ENCODE measurements at regions not wholly inside any gene's neighbourhood (a gene's known extent, or its start where the extent isn't known, plus 50 kb on each side); places are given as distances from the start of the nearest gene placed in this dataset.

- WGBS: 91% methylated on average over 2 of the region's 2 CpGs
- Histone ChIP-seq H3K9me3 (no peaks in the 10 kb centered on the region), H3K4me3 (no peak overlapping the region), H3K36me3 (no peaks in the 10 kb centered on the region), H3K27ac (replicated peaks in 1 of 4) (no peak overlapping the region), H3K27me3 (no peaks in the 10 kb centered on the region), H3K4me1 (no peaks in the 10 kb centered on the region)
- intact Hi-C loops (cut with DNase I): no loop called here
- no peak for TF ChIP-seq CTCF (IDR thresholded peaks at IDR 0.05)
- DNase-seq (ENCODE audit: extremely low spot score): no peak
Measured at GRCh38 chr5:86875539-86875938, 257.8 kb downstream of the COX7C start.

GRCh38 chr5:86878250-86878649 lies 260.5 kb downstream of the COX7C start:
- no peak for TF ChIP-seq EP300 (IDR thresholded peaks at IDR 0.05)
- no peak for TF ChIP-seq CTCF (IDR thresholded peaks at IDR 0.05)
- TF ChIP-seq POLR2A (IDR thresholded peaks at IDR 0.05; ENCODE audit: low read depth): no peak
- TF ChIP-seq POLR2AphosphoS5 (IDR thresholded peaks at IDR 0.05): no peak

GRCh38 chr5:86879086-86879485 lies 261.3 kb downstream of the COX7C start:
- no peaks in the 10 kb centered on the region for H3K9me3 ChIP-seq
- no peak for TF ChIP-seq CTCF (IDR thresholded peaks at IDR 0.05)
- TF ChIP-seq EP300 (IDR thresholded peaks at IDR 0.05): no peak
- no peak for TF ChIP-seq POLR2AphosphoS5 (IDR thresholded peaks at IDR 0.05)
- no peak for TF ChIP-seq POLR2A (IDR thresholded peaks at IDR 0.05; ENCODE audit: low read depth)
- no peaks in the 10 kb centered on the region for H3K36me3 ChIP-seq
- intact Hi-C loops (cut with DNase I): no loop called here
- no peaks in the 10 kb centered on the region for H3K27me3 ChIP-seq
- H3K4me1 ChIP-seq: no peaks in the 10 kb centered on the region
- H3K4me3 ChIP-seq: no peak overlapping the region
- DNase-seq (ENCODE audit: extremely low spot score): no peak
- H3K27ac ChIP-seq (replicated peaks in 1 of 4): no peak overlapping the region

More at GRCh38 chr5:86878250-86878649, 260.5 kb downstream of the COX7C start:
- H3K4me3 ChIP-seq: no peak overlapping the region
- H3K9me3 ChIP-seq: no peaks in the 10 kb centered on the region
- DNase-seq (ENCODE audit: extremely low spot score): no peak
- no peaks in the 10 kb centered on the region for H3K27me3 ChIP-seq
- H3K27ac ChIP-seq (replicated peaks in 1 of 4): no peak overlapping the region
- no peaks in the 10 kb centered on the region for H3K4me1 ChIP-seq
- H3K36me3 ChIP-seq: no peaks in the 10 kb centered on the region
- intact Hi-C loops (cut with DNase I): no loop called here

- no peaks in the 10 kb centered on the region for H3K9me3 ChIP-seq
- H3K27ac ChIP-seq (replicated peaks in 1 of 4): no peak overlapping the region
- no peaks in the 10 kb centered on the region for H3K4me1 ChIP-seq
- DNase-seq (ENCODE audit: extremely low spot score): no peak
- 63% methylated on average over 4 of the region's 4 CpGs for WGBS
- intact Hi-C loops (cut with DNase I): loop anchor here (10.0 kb wide), 1 partner anchor 134 kb away; no protein-coding TSS in a partner anchor
- TF ChIP-seq POLR2A (IDR thresholded peaks at IDR 0.05; ENCODE audit: low read depth) (no peak), CTCF (IDR thresholded peaks at IDR 0.05) (no peak), EP300 (IDR thresholded peaks at IDR 0.05) (no peak), POLR2AphosphoS5 (IDR thresholded peaks at IDR 0.05) (no peak)
- no peaks in the 10 kb centered on the region for H3K36me3 ChIP-seq
- no peaks in the 10 kb centered on the region for H3K27me3 ChIP-seq
- no peak overlapping the region for H3K4me3 ChIP-seq
Measured at GRCh38 chr5:86880344-86880743, 262.6 kb downstream of the COX7C start.

GRCh38 chr5:86880785-86881492 lies 263.2 kb downstream of the COX7C start:
- intact Hi-C loops (cut with DNase I): loop anchor here (10.0 kb wide), 1 partner anchor 134 kb away; no protein-coding TSS in a partner anchor
- WGBS: 52% methylated on average over 3 of the region's 3 CpGs
- TF ChIP-seq POLR2A (IDR thresholded peaks at IDR 0.05; ENCODE audit: low read depth): no peak
- peak; percentile 45 to 53 (median 50) for TF ChIP-seq CTCF (IDR thresholded peaks at IDR 0.05)
- H3K9me3 ChIP-seq: no peaks in the 10 kb centered on the region
- H3K4me1 ChIP-seq: no peaks in the 10 kb centered on the region
- no peaks in the 10 kb centered on the region for H3K27me3 ChIP-seq
- no peak overlapping the region for H3K27ac ChIP-seq (replicated peaks in 1 of 4)
- no peaks in the 10 kb centered on the region for H3K36me3 ChIP-seq
- H3K4me3 ChIP-seq: no peak overlapping the region
- DNase-seq (ENCODE audit: extremely low spot score): no peak

All from esophagus muscularis mucosa (tissue), 4 donors.